Liver (tissue), 1 donor: ENCODE measurements at regions not wholly inside any gene's neighbourhood (a gene's known extent, or its start where the extent isn't known, plus 50 kb on each side); places are given as distances from the start of the nearest gene placed in this dataset. TPM values are rescaled to one million over a fixed set of nuclear protein-coding genes. Genes with fewer than 3 reads are reported as not detected.

Experiments
- small RNA-seq: library from RNA; depleted of rRNA; stranded (forward); fragments of <200 nt; gene quantifications from one replicate; pipeline ENCODE3, GENCODE V24; 2014

Small RNA genes in the stretch of these regions (small RNA-seq; reads per million reads assigned to genes)
- not detected for gene AL603755.1
